ENCODE measurements at regions not wholly inside any gene's neighbourhood (a gene's known extent, or its start where the extent isn't known, plus 50 kb on each side); places are given as distances from the start of the nearest gene placed in this dataset.

GRCh38 chr18:1884623-1885022, 686.7 kb downstream of the METTL4 start:
- DNase-seq, result no peak

DNA sequence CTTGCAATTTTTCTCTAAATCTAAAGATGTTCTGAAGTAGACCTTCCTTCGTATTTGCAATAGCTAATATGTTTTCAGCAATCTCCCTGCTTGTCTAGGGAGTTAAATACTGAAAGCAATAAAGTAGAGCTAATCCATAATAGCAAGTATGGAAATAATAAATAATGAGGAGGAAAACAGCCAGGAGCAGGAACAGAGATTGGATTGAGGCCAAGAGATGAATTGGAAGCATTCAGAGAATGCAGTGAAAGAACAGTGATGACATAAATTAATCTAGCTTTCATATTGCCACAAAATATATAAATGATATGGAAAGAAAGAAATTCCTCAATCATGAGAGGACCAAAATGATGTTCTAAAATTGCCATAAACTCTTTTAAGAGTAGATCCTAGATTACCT, 679.7 kb downstream of the METTL4 start:
- DNase-seq, result no peak

DNA sequence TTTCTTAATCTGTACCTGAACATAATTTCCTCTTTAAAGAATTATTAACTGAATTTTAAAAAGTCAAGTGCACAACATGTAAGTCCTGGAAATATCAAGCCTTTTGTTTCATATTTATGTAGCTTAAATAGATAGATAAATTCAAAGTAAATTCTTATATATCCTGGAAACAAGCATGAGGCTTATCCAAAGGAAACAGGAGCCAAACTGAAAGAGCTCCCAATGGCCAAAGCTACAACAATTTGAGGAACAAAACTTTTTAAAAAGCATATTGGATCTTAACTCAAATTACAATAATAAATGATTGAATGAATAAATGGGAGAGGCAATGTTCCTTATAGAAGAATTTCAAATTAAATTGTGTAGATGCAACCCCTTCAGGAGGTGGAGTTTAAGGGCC, 679.1 kb downstream of the METTL4 start:
- DNase-seq, result no peak

DNA sequence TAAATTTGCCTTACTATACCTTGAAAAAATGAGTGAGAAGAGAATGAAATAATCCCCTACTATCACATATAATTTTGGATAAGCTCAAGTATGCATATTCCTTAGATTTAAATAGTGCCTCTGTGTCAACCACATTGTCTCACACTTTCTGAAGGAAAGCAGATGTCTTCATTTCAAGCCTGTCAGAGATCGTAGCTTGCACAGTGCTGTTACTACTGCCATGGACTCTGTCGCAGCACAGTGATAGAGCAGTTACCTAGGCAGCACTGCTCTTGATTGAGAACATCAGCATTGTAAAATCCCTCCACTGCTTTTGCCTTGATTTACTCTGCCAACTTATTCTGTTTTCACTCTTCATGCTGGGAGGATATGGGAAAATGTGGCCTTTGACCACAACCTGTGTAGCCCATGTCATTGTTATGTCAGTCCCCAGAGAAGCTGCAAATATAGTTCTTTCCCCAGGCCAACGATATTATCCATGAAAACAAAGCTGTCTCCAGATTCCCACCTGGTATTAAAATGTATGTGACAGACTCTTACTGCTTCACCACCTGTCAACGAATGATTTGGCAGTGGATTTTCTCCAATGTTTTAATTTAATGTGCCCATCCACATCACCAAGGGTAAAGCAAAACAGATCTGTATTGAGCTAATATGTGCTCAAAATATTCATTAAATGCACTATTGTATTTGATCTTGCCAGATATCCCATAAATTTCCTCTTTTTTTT, 675.7 kb downstream of the METTL4 start:
- no peak for DNase-seq

DNA sequence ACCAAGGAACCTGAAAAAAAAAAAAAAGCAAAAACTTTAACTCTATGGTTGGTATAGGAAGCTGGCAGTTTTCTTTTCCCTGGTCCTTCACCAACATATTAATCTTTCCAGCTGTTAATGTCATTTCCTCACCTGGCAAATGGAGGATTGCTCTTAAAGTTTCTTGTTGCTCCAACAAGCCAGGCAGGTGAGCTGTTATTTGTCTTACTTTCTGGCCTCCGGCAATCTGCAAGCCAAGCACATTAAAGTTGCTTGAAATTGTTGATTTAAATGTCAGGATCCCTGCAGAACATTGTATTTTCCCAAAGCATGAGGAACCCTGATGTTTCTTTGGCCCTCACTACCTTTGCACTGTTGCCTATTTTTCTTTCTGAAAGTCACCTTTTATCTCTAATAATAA, 664.9 kb downstream of the METTL4 start:
- DNase-seq, result no peak

- DNase-seq, result no peak
Measured at GRCh38 chr18:1907470-1908206, 663.7 kb downstream of the METTL4 start.

DNA sequence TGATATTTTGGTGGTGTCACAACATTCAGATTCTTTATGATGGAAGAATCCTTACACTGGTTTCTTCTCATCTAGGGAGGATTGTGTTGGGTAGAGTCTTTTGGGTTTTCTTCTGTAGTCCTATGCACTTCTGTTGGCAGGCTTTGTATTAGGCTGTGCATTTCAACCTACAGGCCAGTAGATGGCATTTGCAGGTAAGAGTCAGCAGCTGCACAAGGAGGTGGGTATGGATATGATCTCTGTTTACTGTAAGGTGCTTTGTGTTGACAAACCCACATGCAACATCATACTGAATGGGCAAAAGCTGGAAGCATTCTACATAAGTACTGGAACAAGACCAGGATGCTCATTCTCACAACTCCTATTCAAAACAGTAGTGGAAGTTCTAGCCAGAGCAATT, 656.8 kb downstream of the METTL4 start:
- no peak for DNase-seq

- no peak for DNase-seq
Measured at GRCh38 chr18:1916869-1917523, 654.3 kb downstream of the METTL4 start.

DNA sequence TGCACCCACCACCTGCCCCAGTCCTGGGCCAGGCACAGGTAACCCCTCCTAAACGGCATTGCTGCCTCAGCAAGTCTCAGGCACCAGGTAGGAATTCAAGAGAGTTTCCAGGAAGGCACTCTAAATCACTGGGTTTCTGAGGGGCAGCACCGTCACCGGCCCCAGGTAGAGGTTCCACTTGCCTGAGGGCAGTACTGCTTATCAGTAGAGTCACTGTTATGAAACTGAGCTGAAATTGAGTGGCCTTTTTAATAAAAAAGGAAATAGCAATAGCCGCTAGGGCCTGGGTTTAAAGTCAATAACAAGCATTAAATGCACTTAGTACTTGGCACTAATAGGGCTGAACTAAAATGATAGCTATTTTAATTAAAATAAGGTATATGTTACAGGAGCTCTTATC, 653.7 kb downstream of the METTL4 start:
- DNase-seq, result no peak

DNA sequence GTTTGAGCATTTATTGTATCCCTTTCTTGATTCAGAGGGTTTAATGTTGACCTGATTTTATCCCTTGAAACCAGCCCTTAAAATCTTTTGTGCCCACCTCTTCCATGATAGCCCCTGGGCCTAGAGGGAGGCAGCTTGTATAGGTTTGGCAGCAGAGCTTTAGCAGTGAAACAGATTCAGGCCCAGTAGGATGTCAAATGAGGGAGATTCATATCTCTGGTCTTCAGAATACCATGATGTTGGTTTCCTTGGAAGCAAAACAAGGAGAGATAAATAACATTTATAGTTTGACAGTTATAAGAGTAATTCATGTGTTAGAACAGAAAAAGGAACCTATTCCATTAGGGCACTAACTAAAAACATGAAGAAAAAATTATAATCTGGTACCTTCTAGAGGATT, 649.2 kb downstream of the METTL4 start:
- DNase-seq, result no peak

DNA sequence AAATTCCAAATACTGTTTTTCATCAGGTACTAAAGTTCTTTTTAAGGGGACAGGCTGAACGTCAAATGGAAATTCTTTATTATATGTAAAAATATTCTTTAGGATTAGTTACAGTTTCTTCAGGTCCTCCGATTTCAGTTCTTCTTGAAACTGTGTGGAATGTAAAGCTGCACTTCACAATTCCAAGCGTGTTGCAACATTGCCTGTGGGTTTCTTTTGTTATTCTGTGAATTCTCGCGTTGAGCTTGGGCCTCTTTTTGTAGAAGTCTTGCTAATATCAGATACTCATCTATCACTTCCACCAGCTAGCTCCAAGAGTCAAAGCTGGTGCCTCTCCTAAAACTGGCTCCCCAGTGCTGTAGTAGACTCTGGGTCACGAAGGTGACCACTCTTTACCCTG, 642.6 kb downstream of the METTL4 start:
- DNase-seq, result no peak

- no peak for DNase-seq
Measured at GRCh38 chr18:1929720-1930119, 641.6 kb downstream of the METTL4 start.

GRCh38 chr18:1930291-1931270, 640.7 kb downstream of the METTL4 start:
- DNase-seq, result no peak

GRCh38 chr18:1952486-1952885, 618.8 kb downstream of the METTL4 start:
- DNase-seq, result no peak

GRCh38 chr18:1954583-1955312, 616.6 kb downstream of the METTL4 start:
- DNase-seq, result no peak

DNA sequence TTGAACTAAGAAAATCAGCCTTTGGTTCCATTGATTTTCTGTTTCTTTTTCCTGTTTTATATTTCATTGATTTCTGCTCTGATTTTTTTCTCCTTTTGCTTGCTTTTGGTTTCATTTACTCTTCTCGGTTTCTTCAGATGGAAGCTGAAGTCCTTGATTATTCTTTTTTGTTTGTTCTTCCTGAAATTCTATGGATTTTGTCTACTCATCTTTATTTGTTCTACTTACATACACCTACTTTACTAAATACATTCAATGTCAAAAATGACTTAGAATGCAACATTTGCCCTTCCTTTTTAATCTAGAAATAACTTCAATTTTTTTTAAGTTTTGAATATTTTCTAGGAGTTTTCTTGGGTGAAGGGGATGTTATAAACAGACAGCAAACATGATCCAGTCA, 612.5 kb downstream of the METTL4 start:
- no peak for DNase-seq

- no peak for DNase-seq
Measured at GRCh38 chr18:1965016-1965415, 606.3 kb downstream of the METTL4 start.

GRCh38 chr18:1965541-1965940, 605.8 kb downstream of the METTL4 start:
- no peak for DNase-seq

GRCh38 chr18:1968801-1969498, 602.4 kb downstream of the METTL4 start:
- DNase-seq, result no peak

DNA sequence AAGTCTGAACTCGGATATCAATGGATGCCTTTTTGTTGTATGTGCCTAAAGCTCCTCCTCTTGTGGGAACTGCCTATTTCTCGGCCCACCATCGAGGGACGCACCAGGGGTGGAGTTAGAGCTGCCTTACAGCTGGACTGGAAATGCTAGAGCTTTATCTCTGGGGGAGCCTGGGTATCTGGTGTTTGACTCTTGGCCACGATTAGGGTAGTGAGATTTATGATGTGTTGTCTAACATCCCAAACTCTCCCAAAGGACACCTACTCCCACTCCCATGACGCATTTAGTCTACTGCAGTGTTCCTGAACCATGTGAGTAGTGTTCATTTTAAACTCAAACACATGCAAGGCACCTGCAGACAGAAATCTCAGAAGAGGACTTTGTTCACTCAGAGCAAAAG, 594.8 kb downstream of the METTL4 start:
- DNase-seq, result no peak

DNA sequence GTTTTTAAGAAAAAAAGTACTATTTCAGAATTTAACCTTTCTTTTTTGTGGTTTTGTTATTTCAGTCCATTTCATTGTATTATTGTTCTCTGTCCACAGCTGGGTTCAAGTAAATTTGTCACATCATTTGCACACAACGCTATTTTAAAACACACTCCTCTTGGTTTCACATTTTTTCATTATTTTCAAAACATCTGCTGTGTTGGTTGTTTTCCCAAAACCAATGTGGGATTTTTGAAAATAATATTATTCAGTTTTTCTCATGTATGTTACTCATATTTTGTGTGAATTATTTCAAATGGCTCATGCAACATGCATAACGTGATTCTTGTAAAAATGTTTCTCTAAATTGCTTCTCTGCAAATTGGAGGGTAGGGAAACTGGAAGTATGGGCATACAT, 589.2 kb downstream of the METTL4 start:
- DNase-seq, result no peak
